ENCODE measurements at regions not wholly inside any gene's neighbourhood (a gene's known extent, or its start where the extent isn't known, plus 50 kb on each side); places are given as distances from the start of the nearest gene placed in this dataset.

DNA sequence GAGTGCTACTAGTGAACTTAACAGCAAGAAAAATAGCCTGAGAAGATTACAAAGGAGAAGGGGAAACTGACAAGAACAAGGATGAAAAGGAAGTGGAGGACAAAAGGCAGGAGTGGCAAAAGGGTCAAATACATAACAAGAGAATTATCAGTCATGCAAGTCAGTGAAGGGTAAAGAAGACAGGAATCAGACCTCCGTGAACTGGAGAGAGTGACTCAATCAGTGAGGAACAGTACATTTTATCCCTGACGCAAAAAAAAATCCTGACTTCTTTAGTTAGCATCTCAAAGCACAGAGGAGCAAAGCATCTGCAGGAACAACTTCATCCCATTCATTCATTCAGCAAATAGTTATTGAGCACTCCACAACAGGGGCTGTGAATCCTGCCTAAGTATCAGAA, 97.8 kb downstream of the SST start:
- TF ChIP-seq ZNF274 (IDR thresholded peaks at IDR 0.05; ENCODE audit: low read depth, low read length) (no peak), SUZ12 (IDR thresholded peaks at IDR 0.05; ENCODE audit: extremely low read depth, insufficient read depth, insufficient read length) (no peak), YY1 (IDR thresholded peaks at IDR 0.05; ENCODE audit: insufficient read depth, insufficient read length) (no peak)

All from NT2/D1 (cell line).